Fibroblast of lung (primary cell): ENCODE measurements at regions not wholly inside any gene's neighbourhood (a gene's known extent, or its start where the extent isn't known, plus 50 kb on each side); places are given as distances from the start of the nearest gene placed in this dataset.
A peak's percentile ranks its signal among the peaks of the same experiment; 100 is the strongest.

Experiments
- DNase-seq, 2 donors: peaks; one replicate each; pipeline versions ENCODE4 v3.0.0 to v3.0.0-alpha.2; 2010; ENCODE audit warnings: low read depth in 2 of 2
- H2AFZ ChIP-seq: 2 replicates; pipeline ENCODE4 v1.5.1; 2012; ENCODE audit warnings: low read length, control low read depth, inconsistent platforms
- H3K27ac ChIP-seq: 2 replicates; pipeline ENCODE4 v1.5.1; 2011; ENCODE audit warnings: low read length, control low read depth; ENCODE audit not compliant: insufficient read depth
- H3K27me3 ChIP-seq: 2 replicates; pipeline ENCODE4 v1.5.1; 2011; ENCODE audit warnings: mild to moderate bottlenecking, low read length; ENCODE audit not compliant: control insufficient read depth, insufficient read depth
- H3K36me3 ChIP-seq: 2 replicates; pipeline ENCODE4 v1.5.1; 2011; ENCODE audit warnings: low read length; ENCODE audit not compliant: control insufficient read depth, insufficient read depth
- H3K4me1 ChIP-seq: 2 replicates; pipeline ENCODE4 v1.5.1; 2011; ENCODE audit warnings: low read length; ENCODE audit not compliant: control insufficient read depth, insufficient read depth; ENCODE audit errors: extremely low read depth
- H3K4me2 ChIP-seq: 2 replicates; pipeline ENCODE4 v1.5.1; 2011; ENCODE audit warnings: low read length, control low read depth; ENCODE audit not compliant: insufficient read depth; ENCODE audit errors: extremely low read depth
- H3K4me3 ChIP-seq, 4 experiments: fragments of 200-600 bp in 1 of 4; sonication (generic) in 1 of 4; replicated peaks in 1 of 4; 2 replicates each; pipeline ENCODE4 v1.5.1; 2011 to 2016; ENCODE audit warnings: low read length in 4 of 4, low read depth in 3 of 4, mild to moderate bottlenecking in 3 of 4, control low read depth in 2 of 4, inconsistent platforms in 1 of 4, mixed read lengths in 1 of 4; ENCODE audit not compliant: insufficient read depth in 1 of 4; ENCODE audit errors: control extremely low read depth in 1 of 4
- H3K79me2 ChIP-seq: 2 replicates; pipeline ENCODE4 v1.5.1; 2012; ENCODE audit warnings: mild to moderate bottlenecking, low read length, inconsistent platforms; ENCODE audit not compliant: control insufficient read depth, insufficient read depth
- H3K9ac ChIP-seq: 2 replicates; pipeline ENCODE4 v1.5.1; 2011; ENCODE audit warnings: mild to moderate bottlenecking, low read length, control low read depth; ENCODE audit not compliant: insufficient read depth
- H3K9me3 ChIP-seq: 2 replicates; pipeline ENCODE4 v1.5.1; 2012; ENCODE audit warnings: low read depth, low read length; ENCODE audit not compliant: control insufficient read depth, insufficient read depth
- H4K20me1 ChIP-seq: 2 replicates; pipeline ENCODE4 v1.5.1; 2011; ENCODE audit warnings: low read length; ENCODE audit not compliant: control insufficient read depth, insufficient read depth; ENCODE audit errors: extremely low read depth
- CTCF ChIP-seq, 2 donors: IDR thresholded peaks in 1 of 2; conservative IDR thresholded peaks in 1 of 2; 1 replicate in 1 of 2; 2 replicates in 1 of 2; pipeline ENCODE4 v1.5.1; 2011 to 2012; ENCODE audit warnings: low read length in 2 of 2, control low read depth in 1 of 2, inconsistent platforms in 1 of 2, low read depth in 1 of 2, mild to moderate bottlenecking in 1 of 2
- EZH2 ChIP-seq: IDR thresholded peaks from 2 replicates; pipeline ENCODE4 v1.5.1; 2012; ENCODE audit warnings: low read length, control low read depth, mild to moderate bottlenecking; ENCODE audit errors: missing control alignments

GRCh38 chr11:121754598-121754997 is 301.8 kb upstream of the SORL1-AS1 start:
- H2AFZ ChIP-seq = no peak overlapping the region
- H3K9ac ChIP-seq = no peak overlapping the region
- no peaks in the 10 kb centered on the region for H3K9me3 ChIP-seq
- H3K79me2 ChIP-seq = no peaks in the 10 kb centered on the region
- no peaks in the 10 kb centered on the region for H4K20me1 ChIP-seq
- no peaks in the 10 kb centered on the region for H3K36me3 ChIP-seq
- no peak overlapping the region for H3K4me3 ChIP-seq
- no peak overlapping the region for H3K4me2 ChIP-seq
- peak in 1 of 2 donors; percentile 37 for DNase-seq
- no peaks in the 10 kb centered on the region for H3K27me3 ChIP-seq
- H3K27ac ChIP-seq = no peak overlapping the region
- H3K4me1 ChIP-seq = no peaks in the 10 kb centered on the region
- TF ChIP-seq EZH2 (no peak), CTCF (conservative IDR thresholded peaks at IDR 0.05 in 1 of 2, IDR thresholded peaks at IDR 0.05 in 1 of 2; ENCODE audit: low read depth in 1 of 2, low read length in 2 of 2) (no peak)

GRCh38 chr11:121749691-121750090 is 296.9 kb upstream of the SORL1-AS1 start:
- no peak for DNase-seq
- Histone ChIP-seq H3K36me3 (no peaks in the 10 kb centered on the region), H3K4me1 (no peaks in the 10 kb centered on the region), H3K79me2 (no peaks in the 10 kb centered on the region), H3K4me3 (no peak overlapping the region), H3K4me2 (no peak overlapping the region), H3K27me3 (no peaks in the 10 kb centered on the region), H4K20me1 (no peaks in the 10 kb centered on the region), H3K9me3 (no peaks in the 10 kb centered on the region), H2AFZ (no peak overlapping the region), H3K9ac (no peak overlapping the region), H3K27ac (no peak overlapping the region)
- TF ChIP-seq EZH2 = no peak
- TF ChIP-seq CTCF (conservative IDR thresholded peaks at IDR 0.05 in 1 of 2, IDR thresholded peaks at IDR 0.05 in 1 of 2; ENCODE audit: low read depth in 1 of 2, low read length in 2 of 2) = no peak

GRCh38 chr11:121748068-121748467 is 295.3 kb upstream of the SORL1-AS1 start:
- Histone ChIP-seq H3K9me3 (no peaks in the 10 kb centered on the region), H3K4me1 (no peaks in the 10 kb centered on the region), H4K20me1 (no peaks in the 10 kb centered on the region), H3K4me3 (no peak overlapping the region), H3K27ac (no peak overlapping the region), H3K4me2 (no peak overlapping the region), H3K79me2 (no peaks in the 10 kb centered on the region), H3K9ac (no peak overlapping the region), H3K27me3 (no peaks in the 10 kb centered on the region), H3K36me3 (no peaks in the 10 kb centered on the region), H2AFZ (no peak overlapping the region)
- DNase-seq = no peak
- no peak for TF ChIP-seq CTCF (conservative IDR thresholded peaks at IDR 0.05 in 1 of 2, IDR thresholded peaks at IDR 0.05 in 1 of 2; ENCODE audit: low read depth in 1 of 2, low read length in 2 of 2)
- TF ChIP-seq EZH2 = no peak
